Vagina (tissue), 2 donors: ENCODE measurements at regions not wholly inside any gene's neighbourhood (a gene's known extent, or its start where the extent isn't known, plus 50 kb on each side); places are given as distances from the start of the nearest gene placed in this dataset.
"Not testable (repeated sequence)": the region's sequence is repeated elsewhere in the genome, so short reads cannot be mapped to it uniquely, and the experiment has no call there.

Source experiments
- DNase-seq, 2 donors: peaks; one replicate each; pipeline ENCODE4 v3.0.0-alpha.2; 2017; ENCODE audit errors: extremely low spot score in 2 of 2
- H3K27ac ChIP-seq: fragments of 200-600 bp; sonication (generic); one replicate; pipeline ENCODE4 v1.5.1; 2019
- H3K27me3 ChIP-seq: fragments of 200-600 bp; sonication (generic); one replicate; pipeline ENCODE4 v1.5.1; 2019
- H3K36me3 ChIP-seq, 2 donors: fragments of 200-600 bp; sonication (generic); one replicate each; pipeline ENCODE4 v1.5.1; 2017 to 2019
- H3K4me1 ChIP-seq: fragments of 200-600 bp; sonication (generic); one replicate; pipeline ENCODE4 v1.5.1; 2019
- H3K4me3 ChIP-seq, 2 donors: fragments of 200-600 bp; sonication (generic); 1 replicate in 1 of 2; 2 replicates in 1 of 2; pipeline ENCODE4 v1.5.1; 2016 to 2019
- H3K9me3 ChIP-seq: fragments of 200-600 bp; sonication (generic); one replicate; pipeline ENCODE4 v1.5.1; 2019
- CTCF ChIP-seq, 3 experiments: fragments of 450-650 bp in 2 of 3; fragments of 200-600 bp in 1 of 3; sonication (generic) in 1 of 3; IDR thresholded peaks; one replicate each; pipeline ENCODE4 v1.5.1; 2017 to 2019; ENCODE audit warnings: antibody characterized with exemption in 3 of 3, mild to moderate bottlenecking in 2 of 3, moderate library complexity in 2 of 3
- POLR2A ChIP-seq, 2 donors: fragments of 450-650 bp; IDR thresholded peaks; one replicate each; pipeline ENCODE4 v1.6.1; 2017; ENCODE audit warnings: antibody characterized with exemption in 2 of 2, mild to moderate bottlenecking in 2 of 2, moderate library complexity in 2 of 2
- POLR2AphosphoS5 ChIP-seq, 2 donors: sonication (generic); formaldehyde crosslinking; IDR thresholded peaks; one replicate each; pipeline ENCODE4 v1.9.0; 2017; ENCODE audit warnings: antibody characterized with exemption in 2 of 2, mild to moderate bottlenecking in 2 of 2, low read depth in 1 of 2; ENCODE audit not compliant: insufficient read depth in 1 of 2
- intact Hi-C: fragments of 100-400 bp; cut with DNase I; formaldehyde crosslinking; loops from one replicate; pipeline ENCODE4 v1.15.1; 2023

- TF ChIP-seq POLR2AphosphoS5 (IDR thresholded peaks at IDR 0.05; ENCODE audit: insufficient read depth in 1 of 2, low read depth in 1 of 2), result no peak
- no peak for TF ChIP-seq CTCF (IDR thresholded peaks at IDR 0.05)
- TF ChIP-seq POLR2A (IDR thresholded peaks at IDR 0.05), result no peak
- no peaks in the 10 kb centered on the region for H3K4me1 ChIP-seq
- no peaks in the 10 kb centered on the region for H3K27me3 ChIP-seq
- no peaks in the 10 kb centered on the region for H3K9me3 ChIP-seq
- no peaks in the 10 kb centered on the region for H3K36me3 ChIP-seq
- intact Hi-C loops, result no loop called here
- no peak for DNase-seq
- H3K27ac ChIP-seq, result no peak overlapping the region
- H3K4me3 ChIP-seq, result no peak overlapping the region
Observed at GRCh38 chr2:138312061-138312460, 189.5 kb upstream of the SPOPL start.

DNA sequence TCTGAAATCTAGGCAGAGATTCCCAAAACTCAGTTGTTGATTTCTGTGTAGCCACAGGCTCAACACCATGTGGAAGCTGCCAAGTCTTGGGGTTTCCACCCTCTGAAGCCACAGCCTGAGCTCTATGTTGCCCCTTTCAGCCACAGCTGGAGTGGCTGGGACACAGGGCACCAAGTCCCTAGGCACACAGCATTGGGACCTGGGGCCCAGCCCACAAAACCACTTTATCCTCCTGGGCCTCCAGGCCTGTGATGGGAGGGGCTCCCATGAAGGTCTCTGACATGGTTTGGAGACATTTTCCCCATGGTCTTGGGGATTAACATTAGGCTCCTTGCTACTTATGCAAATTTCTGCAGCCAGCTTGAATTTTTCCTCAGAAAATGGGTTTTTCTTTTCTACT is 186.0 kb upstream of the SPOPL start:
- H3K27me3 ChIP-seq, H3K9me3 ChIP-seq, DNase-seq, H3K36me3 ChIP-seq, intact Hi-C loops, H3K4me1 ChIP-seq, H3K4me3 ChIP-seq, H3K27ac ChIP-seq: not testable (repeated sequence)

GRCh38 chr2:138319616-138320015 is 182.0 kb upstream of the SPOPL start:
- no peak for TF ChIP-seq POLR2AphosphoS5 (IDR thresholded peaks at IDR 0.05; ENCODE audit: insufficient read depth in 1 of 2, low read depth in 1 of 2)
- no peak for TF ChIP-seq POLR2A (IDR thresholded peaks at IDR 0.05)
- no peak for TF ChIP-seq CTCF (IDR thresholded peaks at IDR 0.05)
- Histone ChIP-seq H3K4me1 (no peaks in the 10 kb centered on the region), H3K4me3 (no peak overlapping the region), H3K9me3 (no peaks in the 10 kb centered on the region), H3K27me3 (no peaks in the 10 kb centered on the region), H3K27ac (no peak overlapping the region), H3K36me3 (no peaks in the 10 kb centered on the region)
- intact Hi-C loops, result no loop called here
- DNase-seq, result no peak

DNA sequence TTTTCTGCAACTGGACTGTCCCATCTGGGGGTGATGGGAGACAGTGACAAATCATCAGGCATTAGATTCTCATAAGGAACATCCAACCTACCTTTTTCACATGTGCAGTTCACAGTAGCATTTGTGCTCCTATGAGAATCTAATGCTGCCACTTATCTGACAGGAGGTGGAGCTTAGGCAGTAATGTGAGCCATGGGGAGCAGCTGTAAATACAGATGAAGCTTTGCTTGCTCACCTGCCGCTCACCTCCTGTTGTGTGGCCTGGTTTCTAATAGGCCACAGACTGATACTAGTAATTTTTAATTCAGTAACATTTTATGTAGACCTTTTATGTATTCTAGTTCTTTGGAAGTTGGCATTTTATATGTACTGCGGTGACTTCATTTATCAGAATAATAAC is 180.1 kb upstream of the SPOPL start:
- no peaks in the 10 kb centered on the region for H3K36me3 ChIP-seq
- H3K9me3 ChIP-seq, result no peaks in the 10 kb centered on the region
- no peaks in the 10 kb centered on the region for H3K27me3 ChIP-seq
- H3K27ac ChIP-seq, result no peak overlapping the region
- H3K4me3 ChIP-seq, result no peak overlapping the region
- H3K4me1 ChIP-seq, result no peaks in the 10 kb centered on the region
- no peak for DNase-seq
- TF ChIP-seq POLR2AphosphoS5 (IDR thresholded peaks at IDR 0.05; ENCODE audit: insufficient read depth in 1 of 2, low read depth in 1 of 2), result no peak
- no peak for TF ChIP-seq CTCF (IDR thresholded peaks at IDR 0.05)
- no peak for TF ChIP-seq POLR2A (IDR thresholded peaks at IDR 0.05)
- intact Hi-C loops, result no loop called here

DNA sequence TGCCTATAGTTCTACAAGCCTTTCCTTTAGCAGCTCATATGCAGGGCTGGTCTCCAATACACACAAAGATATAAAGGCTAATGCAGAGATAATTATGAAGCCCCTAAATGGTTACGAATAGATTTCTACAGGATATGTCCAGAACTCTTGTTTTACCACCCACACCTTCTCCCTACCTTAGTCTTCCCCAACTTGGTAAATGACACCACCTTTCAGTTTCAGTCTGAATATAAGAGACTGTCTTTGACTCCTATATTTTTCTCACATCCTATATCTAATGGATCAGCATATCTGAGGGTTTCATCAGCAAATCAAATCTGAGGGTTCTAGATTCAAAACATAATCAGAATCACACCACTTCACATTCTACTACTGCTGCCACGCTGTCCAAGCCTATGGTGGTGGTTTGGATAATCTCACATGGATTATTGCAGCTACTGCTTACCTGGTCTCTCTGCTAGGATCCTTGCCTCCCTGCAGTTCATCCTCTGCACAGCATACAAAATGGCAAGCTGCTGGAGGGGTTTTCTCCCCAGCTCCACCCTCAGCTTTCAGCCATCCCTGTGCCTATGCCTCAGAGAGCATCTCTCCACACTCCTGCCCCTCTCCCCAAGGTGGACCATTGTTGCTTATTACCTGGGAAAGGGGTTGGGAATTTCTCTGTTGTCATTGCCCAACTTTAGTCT is 178.0 kb upstream of the SPOPL start:
- Histone ChIP-seq H3K4me3 (no peak overlapping the region), H3K27ac (no peak overlapping the region), H3K27me3 (no peaks in the 10 kb centered on the region), H3K36me3 (no peaks in the 10 kb centered on the region), H3K9me3 (no peaks in the 10 kb centered on the region), H3K4me1 (no peaks in the 10 kb centered on the region)
- TF ChIP-seq POLR2AphosphoS5 (IDR thresholded peaks at IDR 0.05; ENCODE audit: insufficient read depth in 1 of 2, low read depth in 1 of 2) (no peak), CTCF (IDR thresholded peaks at IDR 0.05) (no peak), POLR2A (IDR thresholded peaks at IDR 0.05) (no peak)
- DNase-seq, result no peak
- intact Hi-C loops, result no loop called here
